GM21423 (cell line): ENCODE measurements at regions not wholly inside any gene's neighbourhood (a gene's known extent, or its start where the extent isn't known, plus 50 kb on each side); places are given as distances from the start of the nearest gene placed in this dataset.

Source experiments
- ATAC-seq: cut with Tn5 transposase; IDR thresholded peaks from one replicate; pipeline ENCODE4 v1.9.1; 2021; ENCODE audit warnings: mild to moderate bottlenecking, moderate library complexity; ENCODE audit not compliant: unreplicated experiment

DNA sequence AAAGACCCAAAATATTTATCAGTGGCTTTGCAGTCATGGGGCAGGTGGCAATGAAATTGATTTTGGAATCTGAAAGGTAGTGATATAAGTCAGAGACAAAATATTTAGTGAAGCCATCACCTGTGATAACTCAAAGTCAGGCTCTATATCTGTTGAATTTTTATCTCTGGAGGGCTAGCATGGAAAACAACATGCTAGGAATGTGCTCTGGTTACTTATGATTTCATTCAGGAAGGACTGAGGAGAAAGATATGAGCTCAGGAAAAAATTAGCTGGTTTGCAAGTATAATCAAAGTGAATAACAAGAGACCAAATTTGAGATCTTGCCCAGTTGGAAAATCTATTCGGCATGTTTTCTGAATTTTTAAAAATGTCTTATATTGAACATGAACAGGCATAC is 364.6 kb upstream of the LRRC7 start:
- no peak for ATAC-seq

- no peak for ATAC-seq
These were observed 354.1 kb upstream of the LRRC7 start for GRCh38 chr1:69213644-69214043.

- no peak for ATAC-seq
These were observed 351.8 kb upstream of the LRRC7 start for GRCh38 chr1:69215883-69216282.

- no peak for ATAC-seq
These were observed 347.1 kb upstream of the LRRC7 start for GRCh38 chr1:69220672-69221071.

- no peak for ATAC-seq
These were observed 346.2 kb upstream of the LRRC7 start for GRCh38 chr1:69221524-69221923.

- no peak for ATAC-seq
These were observed 344.6 kb upstream of the LRRC7 start for GRCh38 chr1:69223156-69223555.

- ATAC-seq: no peak
These were observed 339.2 kb upstream of the LRRC7 start for GRCh38 chr1:69228501-69228900.

- no peak for ATAC-seq
These were observed 337.5 kb upstream of the LRRC7 start for GRCh38 chr1:69230208-69230607.

DNA sequence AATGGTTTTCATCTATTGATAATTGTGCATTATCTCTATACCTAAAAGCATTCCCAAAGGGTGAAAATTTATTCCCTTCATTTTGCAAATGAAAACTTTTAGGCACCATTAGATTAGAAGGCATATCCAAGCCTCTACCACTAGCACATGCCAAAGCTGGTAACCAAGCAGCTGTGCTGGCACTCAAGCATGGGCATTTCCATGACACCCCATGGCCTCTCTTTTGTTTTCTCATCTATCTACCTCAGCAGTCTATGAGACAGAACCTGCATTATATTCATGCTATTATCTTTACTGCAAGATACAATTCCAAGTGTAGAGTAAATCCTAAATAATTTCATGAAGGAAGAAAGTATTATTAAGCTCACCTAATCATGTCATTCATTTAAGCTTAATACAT is 334.3 kb upstream of the LRRC7 start:
- no peak for ATAC-seq

DNA sequence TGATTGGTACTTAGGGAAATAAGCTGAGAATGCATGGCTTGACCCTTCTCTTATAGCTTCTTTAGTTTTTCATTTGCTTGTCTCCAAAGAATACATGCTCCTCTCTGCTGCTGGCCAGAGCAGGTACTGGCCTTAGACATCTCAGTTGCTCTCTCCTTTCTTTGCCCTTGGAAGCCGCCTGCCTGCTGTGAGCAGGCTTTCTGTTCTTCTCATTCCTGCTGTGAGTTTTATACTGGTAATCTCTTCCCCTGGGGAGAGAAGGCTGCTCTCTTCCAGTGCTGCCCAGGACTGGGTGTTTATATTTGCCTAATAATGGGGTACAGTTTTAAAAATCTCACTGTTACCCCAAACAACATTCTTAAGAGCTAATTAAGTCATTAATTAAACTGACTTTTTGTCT is 323.5 kb upstream of the LRRC7 start:
- no peak for ATAC-seq

DNA sequence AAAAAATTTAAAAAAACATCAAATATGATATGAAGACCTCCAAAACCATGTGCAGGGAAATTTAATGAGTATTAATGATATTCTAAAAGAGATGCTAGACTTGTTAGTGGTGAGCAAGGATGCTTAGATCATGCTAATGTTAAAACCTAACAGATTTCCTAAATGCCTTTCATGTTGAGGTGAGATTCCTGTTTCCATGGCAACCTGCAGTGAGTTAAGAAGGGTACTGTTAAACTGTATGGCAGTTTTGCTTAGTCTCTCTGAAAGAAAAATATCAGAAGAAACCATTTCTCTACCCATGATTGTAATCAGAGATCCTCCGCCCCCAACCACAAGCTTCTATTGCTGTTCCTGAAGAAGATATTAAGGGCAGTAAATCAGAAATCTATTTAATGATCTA is 321.6 kb upstream of the LRRC7 start:
- no peak for ATAC-seq

DNA sequence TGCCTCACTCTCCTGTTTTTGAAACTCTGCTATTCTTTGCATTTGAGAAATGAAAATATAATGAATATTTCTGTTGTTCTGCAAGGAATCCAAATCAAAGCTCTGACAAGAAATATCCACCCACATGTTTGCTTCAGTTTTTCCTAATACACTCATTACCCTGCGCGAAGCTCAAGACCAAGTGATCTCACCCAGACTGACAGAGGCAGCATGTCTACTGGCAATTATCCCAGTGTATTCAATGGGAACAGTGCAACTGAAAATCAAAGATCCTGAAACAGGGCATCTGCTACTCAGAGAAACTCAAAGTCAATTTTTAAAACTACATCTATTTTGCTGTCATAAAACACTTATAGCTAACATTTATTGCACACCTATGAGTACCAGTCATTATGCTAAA is 321.0 kb upstream of the LRRC7 start:
- ATAC-seq: no peak

DNA sequence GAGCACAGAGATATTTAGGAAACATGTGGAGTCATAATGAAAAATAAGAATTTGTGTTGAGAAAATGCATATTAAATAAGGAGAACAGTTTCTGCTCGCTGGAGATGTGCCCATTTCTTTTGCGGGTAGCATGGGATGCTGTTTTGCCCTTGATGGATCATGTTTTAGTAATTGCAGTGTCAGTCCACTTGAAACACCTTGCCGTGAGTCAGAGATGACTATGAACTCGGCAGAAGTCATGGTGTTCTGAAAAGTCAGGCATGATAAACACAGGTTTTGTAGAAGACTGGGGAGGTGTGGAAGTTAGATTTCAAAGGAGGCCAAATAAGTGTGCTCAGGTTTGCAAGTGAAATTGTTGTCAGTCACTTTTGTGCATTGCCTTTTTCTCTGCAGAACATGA is 315.0 kb upstream of the LRRC7 start:
- no peak for ATAC-seq

- ATAC-seq: no peak
These were observed 311.7 kb upstream of the LRRC7 start for GRCh38 chr1:69256036-69256435.

DNA sequence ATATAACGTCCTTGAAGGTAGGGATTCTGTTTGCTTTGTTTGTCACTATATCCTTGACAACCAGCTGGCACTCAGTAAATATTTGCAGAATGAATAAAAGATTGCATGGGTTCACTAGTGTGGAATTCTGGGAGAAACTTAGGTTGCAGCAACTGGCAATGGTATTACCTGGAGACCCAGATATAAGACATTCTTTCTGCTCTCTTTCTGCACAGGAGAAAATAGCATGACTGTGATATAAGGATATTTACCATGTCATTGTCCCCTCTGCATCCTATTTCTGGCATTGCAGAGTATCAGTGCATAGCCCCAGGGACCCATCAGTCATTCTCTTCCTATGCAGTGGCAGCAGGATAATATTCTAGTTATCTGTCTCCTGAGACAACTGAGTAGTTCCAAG is 308.9 kb upstream of the LRRC7 start:
- ATAC-seq: no peak

- ATAC-seq: no peak
These were observed 303.8 kb upstream of the LRRC7 start for GRCh38 chr1:69263921-69264391.

DNA sequence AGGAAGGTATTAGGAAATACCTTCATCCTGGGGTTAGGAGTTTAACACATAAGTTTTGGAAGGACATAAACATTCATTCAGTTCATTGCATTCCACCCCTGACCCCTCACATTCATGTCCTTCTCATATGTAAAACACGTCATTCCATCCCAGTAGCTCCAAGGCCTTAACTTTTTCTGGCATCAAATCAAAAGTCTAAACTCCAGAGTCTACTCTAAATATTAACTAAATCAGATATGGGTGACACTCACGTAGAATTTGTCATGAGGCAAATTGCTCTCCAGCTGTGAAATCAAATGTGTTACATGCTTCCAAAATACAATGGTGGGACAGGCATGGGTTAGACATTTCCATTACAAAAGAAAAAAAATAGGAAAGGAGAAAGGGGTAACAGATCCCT is 298.2 kb upstream of the LRRC7 start:
- no peak for ATAC-seq

DNA sequence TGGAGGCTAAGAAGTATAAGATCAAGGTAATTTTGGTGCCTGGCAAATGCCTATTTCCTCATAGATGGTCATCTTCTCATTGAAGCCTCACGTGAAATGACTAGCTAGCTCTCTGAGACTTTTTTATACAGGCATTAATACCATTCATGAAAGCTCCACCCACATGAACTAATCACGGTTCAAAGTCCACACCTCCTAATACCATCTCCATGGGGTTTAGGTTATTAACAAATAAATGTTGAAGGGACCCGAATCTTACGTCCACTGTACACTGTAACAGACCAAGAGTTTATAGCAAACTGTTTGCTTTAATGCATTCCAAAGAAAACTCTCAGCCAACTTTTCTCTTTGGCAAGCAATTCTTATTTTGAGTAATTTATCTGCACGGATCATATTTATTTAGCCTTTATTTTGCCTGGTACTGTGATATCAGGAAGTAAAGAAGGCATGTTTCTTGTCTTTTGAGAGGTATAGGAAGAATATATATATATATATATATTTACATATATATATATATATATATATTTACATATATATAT is 296.1 kb upstream of the LRRC7 start:
- ATAC-seq: no peak

GRCh38 chr1:69272684-69273083 is 295.0 kb upstream of the LRRC7 start:
- no peak for ATAC-seq

GRCh38 chr1:69278923-69279322 is 288.8 kb upstream of the LRRC7 start:
- ATAC-seq: no peak

- ATAC-seq: no peak
These were observed 284.2 kb upstream of the LRRC7 start for GRCh38 chr1:69283516-69283915.

DNA sequence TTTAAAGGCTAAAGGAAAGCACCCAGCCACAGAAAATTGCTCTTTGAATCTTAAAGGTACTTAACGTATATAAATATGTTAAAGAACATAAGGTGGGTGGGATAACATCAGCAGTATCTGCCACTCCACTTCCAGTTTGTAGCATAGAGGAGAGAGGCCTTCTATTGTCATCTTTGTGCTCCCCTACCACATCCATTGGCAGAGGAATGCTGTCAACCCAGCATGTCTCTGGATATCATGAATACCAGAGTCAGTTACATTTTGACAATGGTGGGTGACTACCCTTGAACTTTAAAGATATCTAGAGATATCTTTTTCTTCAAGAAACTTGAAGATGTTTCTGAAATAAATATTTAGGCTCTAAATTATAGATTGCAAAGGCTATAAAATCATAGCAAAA is 283.2 kb upstream of the LRRC7 start:
- no peak for ATAC-seq

DNA sequence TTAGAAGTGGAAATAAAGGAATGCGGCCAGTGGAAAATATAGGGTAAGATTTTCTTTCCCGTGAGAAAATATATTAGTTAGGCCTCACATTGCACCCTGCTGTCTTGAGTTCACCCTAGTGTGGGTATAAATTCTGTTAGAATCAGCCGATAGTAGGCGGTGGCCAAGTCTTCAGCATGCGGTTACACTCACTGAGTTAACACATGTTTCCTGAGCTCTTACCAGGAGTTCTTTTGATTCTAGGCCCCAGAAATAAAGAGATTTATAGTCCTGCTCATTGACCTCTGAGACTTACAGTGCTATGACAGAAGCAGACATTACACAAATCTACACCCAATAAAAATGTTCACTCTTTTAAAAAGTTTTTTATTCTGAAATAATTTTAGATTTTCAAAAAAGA is 279.3 kb upstream of the LRRC7 start:
- ATAC-seq: no peak

GRCh38 chr1:69290291-69290690 is 277.4 kb upstream of the LRRC7 start:
- no peak for ATAC-seq
